EL (cell line): ENCODE measurements at regions not wholly inside any gene's neighbourhood (a gene's known extent, or its start where the extent isn't known, plus 50 kb on each side); places are given as distances from the start of the nearest gene placed in this dataset.

Experiments
- DNase-seq: peaks from one replicate; pipeline ENCODE4 v3.0.0-alpha.2; 2016

- peak; percentile 37 for DNase-seq
Measured at GRCh38 chr13:74450964-74451363, 316.8 kb upstream of the KLF12 start.

- no peak for DNase-seq
Measured at GRCh38 chr13:74450525-74450845, 316.3 kb upstream of the KLF12 start.

- no peak for DNase-seq
Measured at GRCh38 chr13:74449811-74450524, 315.8 kb upstream of the KLF12 start.

GRCh38 chr13:74444864-74445479, 310.8 kb upstream of the KLF12 start:
- peak; percentile 43 for DNase-seq

GRCh38 chr13:74444161-74444571, 310.0 kb upstream of the KLF12 start:
- DNase-seq: peak; percentile 78

DNA sequence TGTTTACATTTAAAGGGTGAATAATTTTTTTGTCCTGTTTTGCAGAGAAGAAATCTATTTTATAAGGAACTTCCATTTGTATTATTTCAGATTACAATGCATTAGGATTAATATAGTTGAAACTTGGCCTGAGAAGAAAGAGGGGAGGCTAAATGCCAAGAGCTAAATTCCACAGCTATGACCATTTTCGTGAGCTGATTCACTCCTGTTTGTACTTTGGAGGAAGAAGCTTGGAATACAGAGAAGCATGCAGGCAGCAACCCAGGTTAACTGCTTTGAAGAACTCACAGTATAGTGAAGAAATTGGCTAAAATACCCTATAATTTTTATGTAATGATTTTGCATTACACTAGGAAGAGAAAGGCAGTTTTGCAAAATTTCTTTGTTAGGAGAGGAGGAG, 309.4 kb upstream of the KLF12 start:
- peak; percentile 89 for DNase-seq

DNA sequence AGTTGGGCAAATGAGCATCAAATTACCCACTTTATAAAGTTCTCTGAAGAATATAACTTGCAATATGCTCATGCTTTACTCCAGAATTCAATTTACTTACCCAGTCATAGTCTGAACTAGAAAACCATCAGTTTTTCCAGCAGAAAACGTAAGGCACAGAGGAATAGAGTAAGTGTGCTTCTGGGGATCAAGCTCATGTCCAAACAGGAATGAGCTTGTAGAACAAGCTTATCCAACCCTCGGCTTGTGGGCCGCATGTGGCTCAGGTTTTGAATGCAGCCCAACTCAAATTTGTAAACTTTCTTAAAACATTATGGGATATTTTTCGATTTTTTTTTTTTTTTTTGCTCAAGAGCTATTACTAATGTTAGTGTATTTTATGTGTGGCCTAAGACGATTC, 308.5 kb upstream of the KLF12 start:
- DNase-seq: no peak

DNA sequence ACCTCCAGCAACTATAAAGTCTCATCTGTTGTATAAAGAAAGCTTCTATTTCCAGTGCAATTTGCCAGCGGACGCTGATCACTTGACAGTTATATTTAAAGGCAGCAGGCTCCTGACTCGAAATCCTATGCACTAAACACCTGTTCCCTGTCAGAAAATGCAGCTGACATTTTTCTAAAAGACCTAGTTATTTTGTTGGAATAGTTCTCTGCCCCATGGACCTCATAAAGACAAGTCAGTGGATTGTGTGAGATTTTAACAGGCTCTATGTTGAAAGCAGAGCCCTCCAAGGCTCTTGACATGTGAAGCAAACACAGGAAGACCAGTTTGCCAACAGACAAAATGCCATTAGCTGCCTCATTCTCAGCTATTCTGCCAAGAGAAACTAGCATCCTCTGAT, 304.7 kb upstream of the KLF12 start:
- no peak for DNase-seq

DNA sequence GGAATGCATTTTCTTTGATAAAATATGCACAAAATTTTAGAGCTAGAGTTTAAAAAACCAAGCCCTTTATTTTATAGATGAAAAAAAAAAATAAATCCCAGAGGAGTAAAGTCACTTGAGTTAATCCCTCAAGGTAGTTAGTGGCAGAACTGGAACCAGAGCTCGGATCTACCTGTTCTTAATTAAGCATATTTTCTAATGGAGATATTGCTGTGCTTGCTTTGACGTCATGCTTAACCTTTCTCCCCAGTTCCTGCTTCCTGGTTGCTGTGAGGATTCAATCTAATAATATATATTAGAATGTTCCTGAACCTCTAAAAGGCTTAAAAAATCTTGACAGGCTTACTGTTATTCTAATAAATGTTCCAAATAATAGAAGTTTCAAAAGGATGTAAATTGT, 300.6 kb upstream of the KLF12 start:
- no peak for DNase-seq

DNA sequence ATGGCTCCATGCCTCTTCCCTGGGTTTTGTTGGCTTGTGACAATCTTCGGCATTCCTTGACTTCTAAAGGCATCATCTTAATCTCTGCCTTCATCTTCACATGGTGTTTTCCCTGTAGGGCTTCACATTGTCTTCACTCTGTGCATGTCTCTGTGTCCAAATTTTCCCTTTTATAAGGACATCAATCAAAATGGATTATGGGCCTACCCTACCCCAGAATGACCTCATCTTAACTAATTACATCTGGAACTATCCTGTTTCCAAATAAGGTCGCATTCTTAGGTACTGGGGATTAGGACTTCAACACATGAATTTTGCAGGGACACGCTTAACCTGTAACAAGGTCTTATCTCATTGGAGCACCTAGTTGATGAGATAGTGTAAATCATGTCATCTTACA, 290.3 kb upstream of the KLF12 start:
- DNase-seq: no peak

DNA sequence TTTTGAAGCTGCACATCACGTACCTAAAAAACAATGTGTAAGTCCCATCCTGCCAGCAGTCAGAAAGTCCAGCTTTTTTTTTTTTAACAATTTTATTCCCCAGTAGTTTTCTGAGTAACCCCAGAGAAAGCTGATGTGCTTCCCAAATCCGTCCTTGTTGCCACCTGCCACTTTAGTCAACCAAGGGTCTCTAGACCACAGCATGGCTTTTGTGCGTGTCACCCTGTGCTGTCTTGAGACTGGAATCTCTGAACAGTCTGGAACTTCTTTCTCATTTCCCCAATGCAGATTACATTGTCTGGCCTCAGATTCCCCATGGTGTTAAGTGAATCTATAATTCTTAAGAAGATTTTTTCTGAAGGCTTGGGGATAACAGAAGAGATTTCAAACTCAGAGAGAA, 289.2 kb upstream of the KLF12 start:
- no peak for DNase-seq

GRCh38 chr13:74414458-74414857, 280.3 kb upstream of the KLF12 start:
- DNase-seq: no peak

DNA sequence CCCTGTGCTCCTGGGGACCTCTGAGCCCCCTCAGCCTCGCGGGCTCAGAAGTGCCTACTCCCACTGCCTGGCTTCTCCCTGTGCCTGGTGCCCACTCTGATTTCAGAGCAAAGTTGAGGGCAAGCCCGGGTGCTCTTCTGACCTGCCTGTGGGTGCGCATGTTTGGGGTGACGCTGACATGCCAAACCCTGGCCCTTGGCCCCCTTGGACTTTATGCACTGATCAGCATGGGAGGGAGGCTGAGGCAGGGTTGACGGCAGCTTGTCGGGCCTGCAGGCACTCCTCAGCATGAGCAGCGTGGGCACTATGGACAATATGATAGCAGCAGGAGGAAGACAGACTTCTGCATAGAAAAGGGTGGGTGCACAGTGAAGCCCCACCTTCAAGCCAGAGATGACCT, 279.3 kb upstream of the KLF12 start:
- DNase-seq: no peak

- no peak for DNase-seq
Measured at GRCh38 chr13:74409551-74409950, 275.3 kb upstream of the KLF12 start.

DNA sequence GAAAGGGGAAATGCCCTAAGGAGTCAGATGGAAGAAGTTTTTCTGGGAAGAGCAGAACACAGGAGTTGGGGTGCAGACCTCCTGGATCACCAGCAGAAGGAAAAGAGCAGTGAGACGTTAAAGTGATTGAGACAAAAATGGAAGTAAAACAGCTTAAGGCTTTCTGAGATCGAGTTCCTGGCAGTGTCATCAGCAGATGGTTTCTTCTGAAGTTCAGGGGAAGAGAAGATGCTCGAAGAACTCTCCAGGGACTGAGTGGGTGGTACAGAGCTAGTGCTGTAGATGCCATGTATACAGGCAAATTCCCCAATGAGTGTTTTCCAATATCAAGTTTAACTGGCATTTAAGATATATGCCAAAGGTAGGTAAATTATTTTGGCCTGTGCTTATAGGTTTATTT, 272.2 kb upstream of the KLF12 start:
- DNase-seq: peak; percentile 4

- no peak for DNase-seq
Measured at GRCh38 chr13:74398599-74398998, 264.4 kb upstream of the KLF12 start.

DNA sequence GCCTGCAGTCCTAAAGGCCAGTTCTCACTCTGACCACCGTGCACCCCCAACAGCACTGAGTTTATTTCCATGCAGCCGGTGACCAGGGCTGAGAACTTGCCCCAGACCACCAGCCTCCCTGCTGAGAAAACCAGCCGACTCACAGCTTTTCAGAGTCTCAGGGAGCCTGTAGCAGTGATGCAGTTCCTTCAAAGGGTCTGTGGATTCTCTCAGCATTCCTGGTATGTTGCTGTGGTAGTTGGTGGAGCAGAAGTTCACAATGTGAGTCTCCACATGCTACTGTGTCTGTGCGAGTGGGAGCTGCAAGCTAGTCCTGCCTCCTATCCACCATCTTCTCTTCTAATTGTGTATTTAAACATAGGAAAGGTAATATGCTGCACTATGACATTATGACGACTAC, 254.9 kb upstream of the KLF12 start:
- no peak for DNase-seq

DNA sequence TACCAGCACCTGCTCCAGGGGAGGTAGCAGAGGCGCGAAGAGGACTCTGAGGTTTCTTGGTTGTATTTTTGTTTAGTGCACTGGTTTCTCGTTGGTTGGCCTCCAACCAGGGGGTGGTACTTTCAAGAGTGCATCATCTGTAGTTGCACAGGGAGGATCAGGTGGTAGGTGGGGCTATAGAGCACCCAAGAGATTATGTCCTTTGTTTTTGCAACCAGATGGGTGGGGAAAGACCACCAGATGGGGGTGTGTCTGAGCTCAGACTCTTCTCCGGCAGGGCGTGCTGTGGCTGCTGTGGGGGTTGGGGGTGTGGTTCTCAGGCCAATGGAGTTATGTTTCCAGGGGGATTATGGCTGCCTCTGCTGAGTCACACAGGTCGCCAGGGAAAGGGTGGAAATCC, 254.4 kb upstream of the KLF12 start:
- DNase-seq: no peak

- DNase-seq: peak; percentile 2
Measured at GRCh38 chr13:74372511-74372910, 238.3 kb upstream of the KLF12 start.

DNA sequence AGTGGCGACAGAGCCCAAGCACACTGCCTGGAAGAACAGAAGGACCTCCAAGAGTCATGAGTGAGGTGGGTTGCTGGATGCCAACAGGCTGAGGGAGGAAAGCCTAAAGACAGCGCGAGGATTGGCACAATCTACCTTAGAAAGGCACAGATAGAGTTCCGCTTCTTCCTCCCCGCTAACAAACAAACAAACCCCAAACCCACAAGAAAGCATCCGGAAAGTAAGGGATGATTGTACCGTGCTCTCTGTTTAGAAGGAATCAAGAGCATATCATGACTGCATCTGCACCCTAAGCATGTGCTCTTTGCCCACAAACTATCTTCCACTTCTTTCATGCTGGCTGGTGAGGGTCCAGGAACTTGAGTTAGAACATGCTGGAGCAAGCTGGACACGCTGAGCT, 233.0 kb upstream of the KLF12 start:
- DNase-seq: no peak

DNA sequence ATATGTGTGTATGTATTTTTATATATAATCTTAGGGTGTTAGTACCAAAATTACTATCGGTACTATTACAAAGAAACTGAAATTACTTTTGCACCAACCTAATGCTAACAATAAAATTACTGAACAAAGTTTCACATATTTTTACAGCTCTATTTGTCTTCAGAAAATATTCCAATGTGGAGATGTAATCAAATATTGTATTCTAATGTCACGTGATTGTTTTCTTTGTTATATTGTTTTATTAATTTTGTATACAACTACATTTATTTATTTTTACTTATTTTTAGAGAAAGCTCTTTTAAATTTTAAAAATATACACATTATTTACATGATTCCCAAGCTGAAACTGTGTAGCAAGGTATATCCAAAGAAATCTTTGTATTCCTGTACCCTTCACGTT, 227.1 kb upstream of the KLF12 start:
- no peak for DNase-seq

- DNase-seq: no peak
Measured at GRCh38 chr13:74346960-74347359, 212.8 kb upstream of the KLF12 start.

DNA sequence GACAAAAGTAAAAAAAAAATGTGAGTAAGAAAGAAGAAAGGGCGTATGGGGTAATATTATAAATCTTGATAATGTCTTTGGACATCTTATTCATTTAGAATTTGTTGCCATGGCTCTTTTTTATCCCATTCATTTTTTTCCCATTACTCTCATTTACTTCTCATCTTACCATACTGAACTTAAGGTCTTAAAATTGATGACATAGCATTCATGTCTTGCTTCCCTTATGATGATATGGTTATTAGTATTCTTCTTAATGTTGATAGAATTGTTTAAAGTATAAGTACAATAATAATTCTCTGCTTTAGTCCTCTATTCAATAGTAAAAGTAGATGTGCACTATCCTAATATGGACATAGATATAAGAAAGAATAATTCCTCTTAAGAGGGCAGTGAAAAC, 204.1 kb upstream of the KLF12 start:
- DNase-seq: no peak

DNA sequence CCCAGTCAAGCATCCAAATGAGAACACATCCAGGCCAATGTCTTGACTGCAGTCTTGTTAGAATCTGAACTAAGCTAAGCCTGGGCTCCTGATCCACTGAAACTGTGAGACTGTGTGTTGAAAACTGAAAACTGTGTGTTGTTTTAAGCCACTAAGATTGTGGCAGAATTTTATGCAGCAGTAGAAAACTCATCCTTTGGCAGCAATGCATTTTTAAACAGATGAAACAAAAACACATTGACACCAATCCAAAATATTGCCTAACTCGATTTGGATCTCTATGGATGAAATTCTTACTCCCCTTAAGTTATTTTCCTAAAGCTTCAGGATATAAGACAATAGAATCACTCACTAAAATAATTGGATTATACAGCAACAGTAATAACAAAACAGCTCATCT, 202.3 kb upstream of the KLF12 start:
- no peak for DNase-seq

DNA sequence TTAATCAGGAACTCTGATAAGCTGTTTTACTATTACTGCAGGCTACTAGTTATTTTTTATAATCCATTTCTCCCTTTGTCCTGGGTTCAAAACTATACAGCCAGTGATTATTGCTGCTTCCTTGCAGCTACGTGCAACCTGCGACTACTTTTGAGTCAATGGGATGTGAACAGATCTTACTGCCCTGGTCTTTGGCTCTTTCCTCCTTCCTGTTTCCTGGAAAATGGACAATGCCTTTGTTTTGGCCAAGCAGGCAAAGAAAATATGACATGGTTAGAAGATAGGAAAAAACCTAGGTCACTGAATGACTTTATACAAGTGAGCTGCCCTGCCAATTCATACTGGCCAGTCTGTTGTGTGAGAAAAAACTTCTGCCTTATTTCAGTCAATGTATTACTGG, 201.2 kb upstream of the KLF12 start:
- DNase-seq: no peak
